Right atrium auricular region (tissue), 2 donors: ENCODE measurements at regions not wholly inside any gene's neighbourhood (a gene's known extent, or its start where the extent isn't known, plus 50 kb on each side); places are given as distances from the start of the nearest gene placed in this dataset.

Experiments used
- DNase-seq: peaks from one replicate; pipeline ENCODE4 v3.0.0-alpha.2; 2019; ENCODE audit warnings: low spot score
- H3K27ac ChIP-seq, 2 donors: fragments of 200-600 bp; sonication (generic); 1 replicate in 1 of 2; 2 replicates in 1 of 2; pipeline ENCODE4 v1.5.1; 2016 to 2019
- H3K27me3 ChIP-seq, 2 donors: fragments of 200-600 bp; sonication (generic); one replicate each; pipeline versions ENCODE4 v1.5.1 to v1.6.0; 2017 to 2019
- H3K36me3 ChIP-seq: fragments of 200-600 bp; sonication (generic); one replicate; pipeline ENCODE4 v1.5.1; 2016
- H3K4me1 ChIP-seq, 2 donors: fragments of 200-600 bp; sonication (generic); one replicate each; pipeline versions ENCODE4 v1.5.1 to v1.6.0; 2017 to 2019
- H3K4me3 ChIP-seq, 2 donors: fragments of 200-600 bp; sonication (generic); 1 replicate in 1 of 2; 2 replicates in 1 of 2; pipeline ENCODE4 v1.5.1; 2017 to 2019; ENCODE audit warnings: mild to moderate bottlenecking in 1 of 2, moderate library complexity in 1 of 2
- H3K9me3 ChIP-seq, 2 donors: fragments of 200-600 bp; sonication (generic); one replicate each; pipeline ENCODE4 v1.5.1; 2019
- CTCF ChIP-seq, 2 donors: fragments of 200-600 bp; sonication (generic); IDR thresholded peaks; one replicate each; pipeline ENCODE4 v1.5.1; 2019; ENCODE audit warnings: antibody characterized with exemption in 2 of 2

GRCh38 chr9:86876621-86877196 lies 70.6 kb downstream of the GAS1 start:
- Histone ChIP-seq H3K27me3 (no peaks in the 10 kb centered on the region), H3K9me3 (no peaks in the 10 kb centered on the region), H3K36me3 (no peaks in the 10 kb centered on the region), H3K4me1 (no peaks in the 10 kb centered on the region), H3K27ac (no peak overlapping the region), H3K4me3 (no peak overlapping the region)
- DNase-seq = no peak
- TF ChIP-seq CTCF (IDR thresholded peaks at IDR 0.05) = no peak

- Histone ChIP-seq H3K4me1 (no peaks in the 10 kb centered on the region), H3K36me3 (no peaks in the 10 kb centered on the region), H3K9me3 (no peaks in the 10 kb centered on the region), H3K4me3 (no peak overlapping the region), H3K27ac (no peak overlapping the region), H3K27me3 (no peaks in the 10 kb centered on the region)
- TF ChIP-seq CTCF (IDR thresholded peaks at IDR 0.05) = no peak
- no peak for DNase-seq
These were observed 78.7 kb downstream of the GAS1 start for GRCh38 chr9:86868616-86869015.

GRCh38 chr9:86867804-86868313 lies 79.4 kb downstream of the GAS1 start:
- Histone ChIP-seq H3K4me3 (no peak overlapping the region), H3K9me3 (no peaks in the 10 kb centered on the region), H3K27ac (no peak overlapping the region), H3K4me1 (no peaks in the 10 kb centered on the region), H3K27me3 (no peaks in the 10 kb centered on the region), H3K36me3 (no peaks in the 10 kb centered on the region)
- no peak for DNase-seq
- no peak for TF ChIP-seq CTCF (IDR thresholded peaks at IDR 0.05)

- no peak for TF ChIP-seq CTCF (IDR thresholded peaks at IDR 0.05)
- H3K4me3 ChIP-seq = no peak overlapping the region
- H3K36me3 ChIP-seq = no peaks in the 10 kb centered on the region
- H3K27me3 ChIP-seq = no peaks in the 10 kb centered on the region
- DNase-seq = no peak
- H3K9me3 ChIP-seq = no peaks in the 10 kb centered on the region
- H3K27ac ChIP-seq = no peak overlapping the region
- H3K4me1 ChIP-seq = no peaks in the 10 kb centered on the region
These were observed 81.4 kb downstream of the GAS1 start for GRCh38 chr9:86865952-86866351.

- no peak overlapping the region for H3K4me3 ChIP-seq
- DNase-seq = no peak
- TF ChIP-seq CTCF (IDR thresholded peaks at IDR 0.05) = no peak
- H3K4me1 ChIP-seq = no peaks in the 10 kb centered on the region
- H3K9me3 ChIP-seq = no peaks in the 10 kb centered on the region
- H3K36me3 ChIP-seq = no peaks in the 10 kb centered on the region
- H3K27ac ChIP-seq = no peak overlapping the region
- H3K27me3 ChIP-seq = no peaks in the 10 kb centered on the region
These were observed 87.3 kb downstream of the GAS1 start for GRCh38 chr9:86860006-86860405.

GRCh38 chr9:86859056-86859455 lies 88.2 kb downstream of the GAS1 start:
- Histone ChIP-seq H3K4me1 (no peaks in the 10 kb centered on the region), H3K36me3 (no peaks in the 10 kb centered on the region), H3K4me3 (no peak overlapping the region), H3K27ac (no peak overlapping the region), H3K27me3 (no peaks in the 10 kb centered on the region), H3K9me3 (no peaks in the 10 kb centered on the region)
- DNase-seq = no peak
- no peak for TF ChIP-seq CTCF (IDR thresholded peaks at IDR 0.05)
